GM18868 (cell line): ENCODE measurements at regions not wholly inside any gene's neighbourhood (a gene's known extent, or its start where the extent isn't known, plus 50 kb on each side); places are given as distances from the start of the nearest gene placed in this dataset.
A peak's percentile ranks its signal among the peaks of the same experiment; 100 is the strongest.
"Not testable (repeated sequence)": the region's sequence is repeated elsewhere in the genome, so short reads cannot be mapped to it uniquely, and the experiment has no call there.

ENCODE experiments used
- ATAC-seq: cut with Tn5 transposase; IDR thresholded peaks from one replicate; pipeline ENCODE4 v1.9.1; 2021; ENCODE audit warnings: mild to moderate bottlenecking, moderate library complexity; ENCODE audit not compliant: unreplicated experiment

- no peak for ATAC-seq
Measured at GRCh38 chr18:39326772-39327171, 1761.2 kb upstream of the CELF4 start.

- ATAC-seq = no peak
Measured at GRCh38 chr18:39325973-39326372, 1760.4 kb upstream of the CELF4 start.

DNA sequence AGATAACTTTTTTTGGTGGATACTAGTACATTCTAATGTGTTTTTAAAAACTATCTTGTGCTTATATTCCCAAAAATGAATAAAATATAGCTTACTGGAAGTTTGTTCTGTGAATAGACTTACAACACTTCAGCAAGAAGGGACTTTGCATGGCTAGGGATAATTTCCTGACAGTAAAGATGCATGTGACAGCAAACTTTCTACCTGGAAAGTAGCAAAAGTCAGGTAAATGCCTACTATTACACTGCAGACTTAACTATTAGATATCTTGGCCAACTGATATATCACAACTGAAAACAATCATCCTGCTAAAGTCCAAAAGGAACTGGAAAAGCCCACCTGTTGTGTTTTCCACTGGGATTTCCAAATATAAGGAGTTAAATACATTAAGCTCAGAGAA is 1753.5 kb upstream of the CELF4 start:
- ATAC-seq = no peak

DNA sequence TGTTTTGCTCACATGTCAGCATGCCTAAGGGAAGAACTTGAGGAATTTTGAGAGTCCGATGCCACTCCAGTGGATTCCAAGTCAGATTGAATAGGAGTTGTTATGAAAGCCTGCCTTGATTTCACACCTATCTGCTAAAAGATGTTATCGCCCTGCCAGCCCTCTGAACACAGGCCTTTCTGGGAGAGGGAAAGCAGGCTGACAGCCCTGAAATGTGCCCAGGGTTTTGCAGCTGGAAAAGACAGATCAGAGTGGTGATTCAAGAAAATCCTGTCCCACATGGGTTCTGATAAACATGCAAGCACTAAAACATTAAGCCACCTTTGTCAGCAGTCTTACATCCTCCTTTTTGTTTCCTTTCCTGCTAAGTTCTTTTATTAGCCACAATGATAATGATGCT is 1752.9 kb upstream of the CELF4 start:
- ATAC-seq = no peak

GRCh38 chr18:39318008-39318407 is 1752.4 kb upstream of the CELF4 start:
- ATAC-seq = peak; percentile 83

GRCh38 chr18:39314595-39314994 is 1749.0 kb upstream of the CELF4 start:
- ATAC-seq = no peak

DNA sequence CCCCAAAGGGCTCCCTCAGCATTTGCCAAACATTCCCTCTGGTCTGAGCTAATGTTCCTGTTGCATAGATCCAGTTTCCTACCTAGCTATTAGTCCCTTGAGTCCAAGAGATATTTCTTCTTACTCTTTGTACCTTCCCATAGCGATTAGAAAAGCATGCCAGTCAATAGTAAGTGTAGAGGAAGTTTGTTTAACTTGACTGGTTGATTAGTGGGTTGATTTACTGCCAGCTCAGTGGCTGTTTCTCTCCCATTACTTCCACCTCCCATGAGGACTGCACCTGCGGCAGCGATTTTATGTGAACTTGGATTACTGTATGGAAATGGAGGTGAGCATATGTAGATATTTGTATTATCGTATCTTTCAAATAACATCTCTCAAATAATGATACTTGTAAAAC is 1748.4 kb upstream of the CELF4 start:
- no peak for ATAC-seq

DNA sequence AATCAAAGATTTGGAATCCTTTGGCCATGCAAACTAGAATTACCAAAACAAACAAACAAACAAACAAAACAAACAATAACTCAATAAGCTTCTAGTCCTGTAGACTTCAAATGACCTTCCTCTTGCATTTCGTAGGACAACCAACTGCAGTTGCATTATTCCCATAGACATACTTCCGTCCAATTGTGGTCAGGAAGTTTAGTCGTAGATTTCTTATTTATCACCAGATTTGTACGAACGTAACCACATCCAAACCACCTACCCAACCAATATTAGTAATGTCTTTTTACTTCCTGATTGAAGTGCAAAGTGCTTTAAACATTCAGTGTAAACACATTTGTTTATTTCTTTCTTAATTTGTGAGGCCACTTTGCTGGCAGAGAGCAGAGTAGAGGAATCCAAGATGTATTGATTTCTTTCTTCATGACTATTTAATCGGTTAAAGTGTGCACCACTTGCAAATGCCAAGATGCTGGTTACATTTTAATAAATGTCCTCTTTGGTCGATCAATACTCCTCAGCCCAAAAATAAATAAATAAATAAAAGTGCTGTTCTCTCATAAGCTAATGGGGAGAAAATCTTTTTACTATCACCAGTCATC is 1745.6 kb upstream of the CELF4 start:
- no peak for ATAC-seq

GRCh38 chr18:39308931-39309521 is 1743.4 kb upstream of the CELF4 start:
- not testable (repeated sequence) for ATAC-seq

- no peak for ATAC-seq
Measured at GRCh38 chr18:39305766-39306165, 1740.2 kb upstream of the CELF4 start.

- ATAC-seq = no peak
Measured at GRCh38 chr18:39302481-39302880, 1736.9 kb upstream of the CELF4 start.

GRCh38 chr18:39299152-39299551 is 1733.6 kb upstream of the CELF4 start:
- ATAC-seq = no peak

- no peak for ATAC-seq
Measured at GRCh38 chr18:39297225-39297624, 1731.6 kb upstream of the CELF4 start.

DNA sequence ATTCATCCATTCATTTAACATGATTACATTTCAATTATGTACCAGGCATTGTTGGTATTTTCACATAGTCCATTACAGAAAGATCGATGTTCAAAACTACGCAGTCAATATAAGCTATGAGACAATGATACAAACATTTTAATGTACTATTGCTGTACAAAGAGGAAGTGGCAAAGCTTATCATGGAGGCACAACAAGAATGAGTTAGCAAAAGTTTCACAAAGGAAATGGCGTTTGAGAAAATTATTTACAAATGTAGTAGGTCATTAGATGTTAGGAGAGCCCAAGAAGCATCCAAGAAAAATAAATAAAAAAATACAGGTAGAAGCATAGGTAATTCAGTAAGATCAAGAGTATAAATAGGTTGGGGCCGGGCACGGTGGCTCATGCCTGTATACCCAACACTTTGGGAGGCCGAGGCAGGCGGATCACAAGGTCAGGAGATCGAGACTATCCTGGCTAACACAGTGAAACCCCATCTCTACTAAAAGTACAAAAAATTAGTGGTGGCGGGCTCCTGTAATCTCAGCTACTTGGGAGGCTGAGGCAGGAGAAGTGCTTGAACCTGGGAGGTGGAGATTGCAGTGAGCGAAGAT is 1730.8 kb upstream of the CELF4 start:
- ATAC-seq = no peak

DNA sequence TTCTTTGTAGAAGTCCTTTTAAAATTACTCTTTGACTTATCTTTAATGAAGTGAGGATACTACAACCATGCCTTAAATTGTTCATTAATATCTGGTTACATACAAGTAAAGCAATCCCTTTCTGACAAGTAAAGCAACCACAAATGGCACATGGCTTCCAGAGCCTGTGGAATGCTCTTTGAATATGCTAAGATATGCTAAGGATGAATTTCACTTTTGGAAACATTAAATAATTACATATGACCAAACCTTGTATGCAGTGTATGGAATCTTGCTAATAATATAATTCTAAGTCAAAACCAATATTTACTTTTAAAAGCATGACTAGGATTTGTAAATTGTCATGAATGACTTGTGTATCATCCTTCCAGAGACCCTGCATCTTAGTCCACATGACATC is 1711.2 kb upstream of the CELF4 start:
- ATAC-seq = no peak

- ATAC-seq = no peak
Measured at GRCh38 chr18:39274535-39274934, 1708.9 kb upstream of the CELF4 start.

DNA sequence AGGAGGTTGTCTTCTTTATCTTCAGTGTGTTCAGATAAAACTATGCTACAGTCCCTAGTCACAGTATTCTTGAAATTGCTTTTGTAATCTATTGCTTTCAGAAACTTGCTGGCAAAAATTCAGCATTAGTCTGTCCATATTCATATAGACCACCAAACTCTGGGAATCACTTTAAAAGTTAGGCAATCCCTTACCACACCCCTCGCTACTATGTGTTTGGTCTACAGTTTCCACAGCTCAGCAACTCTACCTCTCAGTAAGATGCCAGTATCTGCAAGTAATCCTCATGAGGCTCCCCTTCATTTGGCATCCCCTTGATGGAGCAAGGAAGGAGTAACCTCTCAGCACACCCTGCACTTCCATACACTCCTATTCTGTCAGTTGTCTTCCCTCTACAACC is 1706.6 kb upstream of the CELF4 start:
- ATAC-seq = no peak

GRCh38 chr18:39271654-39272053 is 1706.1 kb upstream of the CELF4 start:
- ATAC-seq = no peak

DNA sequence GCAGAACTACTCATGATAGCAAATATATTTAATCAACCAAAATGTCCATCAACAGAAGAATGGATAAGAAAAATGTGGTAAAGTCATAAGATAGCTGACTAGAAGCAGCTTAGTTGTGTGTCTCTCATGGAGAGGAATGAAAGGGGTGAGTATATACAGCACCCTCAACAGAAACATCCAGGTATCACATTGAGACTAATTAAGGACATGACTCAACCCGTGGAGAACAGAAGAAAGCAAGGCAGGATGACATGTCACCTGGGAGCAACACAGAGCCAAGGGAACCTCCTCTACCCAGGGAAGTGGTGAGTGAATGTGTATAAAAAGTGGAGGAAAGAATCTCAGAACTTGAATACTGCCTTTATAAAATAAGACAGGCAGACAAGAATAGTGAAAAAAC is 1695.0 kb upstream of the CELF4 start:
- no peak for ATAC-seq

GRCh38 chr18:39259736-39260135 is 1694.1 kb upstream of the CELF4 start:
- ATAC-seq = no peak

GRCh38 chr18:39244242-39244641 is 1678.6 kb upstream of the CELF4 start:
- no peak for ATAC-seq

- no peak for ATAC-seq
Measured at GRCh38 chr18:39241534-39241933, 1675.9 kb upstream of the CELF4 start.
